DOHH2 (cell line): ENCODE measurements at regions not wholly inside any gene's neighbourhood (a gene's known extent, or its start where the extent isn't known, plus 50 kb on each side); places are given as distances from the start of the nearest gene placed in this dataset.

ENCODE experiments used
- H3F3A ChIP-seq: fragments of 200-600 bp; sonication (generic), shearing (Covaris generic); 2 replicates; pipeline ENCODE4 v1.6.0; 2016; ENCODE audit warnings: antibody characterized with exemption, mild to moderate bottlenecking; ENCODE audit not compliant: control insufficient read depth, insufficient read depth
- H3K27ac ChIP-seq: fragments of 200-600 bp; sonication (generic); 2 replicates; pipeline ENCODE4 v1.5.1; 2014; ENCODE audit warnings: low read depth, mild to moderate bottlenecking, low read length, moderate library complexity
- H3K27me3 ChIP-seq: fragments of 200-600 bp; sonication (generic); 2 replicates; pipeline ENCODE4 v1.6.1; 2014; ENCODE audit warnings: mild to moderate bottlenecking, low read length, mixed read lengths; ENCODE audit not compliant: control insufficient read depth
- H3K36me3 ChIP-seq: fragments of 200-600 bp; sonication (generic); 2 replicates; pipeline ENCODE4 v1.6.1; 2014; ENCODE audit warnings: mild to moderate bottlenecking, low read length, moderate library complexity, mixed read lengths; ENCODE audit not compliant: control insufficient read depth
- H3K4me1 ChIP-seq: fragments of 200-600 bp; sonication (generic); 2 replicates; pipeline ENCODE4 v1.6.1; 2014; ENCODE audit warnings: mild to moderate bottlenecking, low read length, mixed read lengths; ENCODE audit not compliant: control insufficient read depth
- H3K4me2 ChIP-seq: fragments of 200-600 bp; sonication (generic); 2 replicates; pipeline ENCODE4 v1.6.0; 2014; ENCODE audit warnings: mild to moderate bottlenecking, low read length, moderate library complexity
- H3K4me3 ChIP-seq: fragments of 200-600 bp; sonication (generic); 2 replicates; pipeline ENCODE4 v1.5.1; 2014; ENCODE audit warnings: mild to moderate bottlenecking, low read length, mixed read lengths
- H3K79me2 ChIP-seq: fragments of 200-600 bp; sonication (generic); 2 replicates; pipeline ENCODE4 v1.6.1; 2014; ENCODE audit warnings: mild to moderate bottlenecking, low read length, mixed read lengths; ENCODE audit not compliant: control insufficient read depth
- H3K9me2 ChIP-seq: fragments of 200-600 bp; sonication (generic); replicated peaks from 2 replicates; pipeline ENCODE4 v1.6.1; 2014; ENCODE audit warnings: mild to moderate bottlenecking, low read length, mixed read lengths; ENCODE audit not compliant: control insufficient read depth
- H3K9me3 ChIP-seq: fragments of 200-600 bp; sonication (generic); 2 replicates; pipeline ENCODE4 v1.6.1; 2014; ENCODE audit warnings: antibody characterized with exemption, low read length, mixed read lengths; ENCODE audit not compliant: control insufficient read depth, insufficient read depth
- H4K20me1 ChIP-seq: fragments of 200-600 bp; sonication (generic); 2 replicates; pipeline ENCODE4 v1.6.0; 2014; ENCODE audit warnings: low read depth, mild to moderate bottlenecking, antibody characterized with exemption, low read length, moderate library complexity; ENCODE audit not compliant: control insufficient read depth, insufficient read depth
- CTCF ChIP-seq: fragments of 200-600 bp; sonication (generic); IDR thresholded peaks from one replicate; pipeline ENCODE4 v1.5.1; 2014; ENCODE audit warnings: antibody characterized with exemption, mild to moderate bottlenecking, low read depth, low read length; ENCODE audit not compliant: poor library complexity, severe bottlenecking
- EZH2phosphoT487 ChIP-seq: fragments of 200-600 bp; sonication (generic); IDR thresholded peaks from 2 replicates; pipeline ENCODE4 v1.6.1; 2017; ENCODE audit warnings: borderline replicate concordance, mild to moderate bottlenecking, antibody characterized with exemption, low read length, moderate library complexity, mixed read lengths

- H3K9me2 ChIP-seq = no peaks in the 10 kb centered on the region
- H3F3A ChIP-seq = no peaks in the 10 kb centered on the region
- no peaks in the 10 kb centered on the region for H3K36me3 ChIP-seq
- H3K4me2 ChIP-seq = no peak overlapping the region
- no peak for TF ChIP-seq CTCF
- TF ChIP-seq EZH2phosphoT487 = no peak
- no peaks in the 10 kb centered on the region for H3K9me3 ChIP-seq
- no peaks in the 10 kb centered on the region for H3K79me2 ChIP-seq
- no peaks in the 10 kb centered on the region for H3K4me1 ChIP-seq
- no peaks in the 10 kb centered on the region for H3K27me3 ChIP-seq
- no peak overlapping the region for H3K4me3 ChIP-seq
- no peaks in the 10 kb centered on the region for H4K20me1 ChIP-seq
- H3K27ac ChIP-seq = no peak overlapping the region
These were observed 504.9 kb downstream of the TBL1XR1 start for GRCh38 chr3:176692199-176692965.

- H3K9me3 ChIP-seq = no peaks in the 10 kb centered on the region
- TF ChIP-seq EZH2phosphoT487 = no peak
- no peak for TF ChIP-seq CTCF
These were observed 507.0 kb downstream of the TBL1XR1 start for GRCh38 chr3:176690083-176690869.

GRCh38 chr3:176687754-176688153 is 509.5 kb downstream of the TBL1XR1 start:
- Histone ChIP-seq H3K4me1 (no peaks in the 10 kb centered on the region), H3K9me3 (no peaks in the 10 kb centered on the region), H3K9me2 (no peaks in the 10 kb centered on the region), H3K4me3 (no peak overlapping the region), H3K27ac (no peak overlapping the region), H4K20me1 (no peaks in the 10 kb centered on the region), H3K36me3 (no peaks in the 10 kb centered on the region), H3K27me3 (no peaks in the 10 kb centered on the region), H3F3A (no peaks in the 10 kb centered on the region), H3K4me2 (no peak overlapping the region), H3K79me2 (no peaks in the 10 kb centered on the region)
- TF ChIP-seq EZH2phosphoT487 (no peak), CTCF (no peak)

More at GRCh38 chr3:176690083-176690869, 507.0 kb downstream of the TBL1XR1 start:
- Histone ChIP-seq H3K4me3 (no peak overlapping the region), H3K4me2 (no peak overlapping the region), H3K27me3 (no peaks in the 10 kb centered on the region), H3F3A (no peaks in the 10 kb centered on the region), H3K9me2 (no peaks in the 10 kb centered on the region), H3K27ac (no peak overlapping the region), H3K36me3 (no peaks in the 10 kb centered on the region), H4K20me1 (no peaks in the 10 kb centered on the region), H3K79me2 (no peaks in the 10 kb centered on the region), H3K4me1 (no peaks in the 10 kb centered on the region)
